NCI-H226 (cell line): ENCODE measurements at regions not wholly inside any gene's neighbourhood (a gene's known extent, or its start where the extent isn't known, plus 50 kb on each side); places are given as distances from the start of the nearest gene placed in this dataset.

ENCODE experiments used
- DNase-seq: peaks from one replicate; pipeline ENCODE4 v3.0.0-alpha.2; 2015

GRCh38 chr2:51553476-51553875 lies 521.5 kb upstream of the NRXN1 start:
- DNase-seq = no peak

- DNase-seq = no peak
These were observed 503.8 kb upstream of the NRXN1 start for GRCh38 chr2:51535763-51536162.

DNA sequence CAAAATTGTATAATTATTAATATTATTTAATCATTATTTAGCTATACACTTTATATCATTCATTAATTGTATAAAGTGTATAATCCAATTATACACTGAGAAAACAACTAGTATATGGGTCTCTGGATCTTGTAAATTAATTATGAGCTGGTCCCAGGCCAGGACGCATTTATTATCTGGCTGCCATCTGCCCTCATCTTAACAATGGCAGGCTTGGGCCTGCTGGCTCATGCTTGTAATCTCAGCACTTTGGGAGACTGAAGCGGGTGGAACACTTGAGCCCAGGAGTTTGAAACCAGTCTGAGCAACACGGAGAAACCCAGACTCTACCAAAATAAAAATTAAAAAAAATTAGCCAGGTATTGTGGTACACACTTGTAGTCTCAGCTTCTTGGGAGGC lies 502.2 kb upstream of the NRXN1 start:
- DNase-seq = no peak

- DNase-seq = no peak
These were observed 496.2 kb upstream of the NRXN1 start for GRCh38 chr2:51528156-51528555.

DNA sequence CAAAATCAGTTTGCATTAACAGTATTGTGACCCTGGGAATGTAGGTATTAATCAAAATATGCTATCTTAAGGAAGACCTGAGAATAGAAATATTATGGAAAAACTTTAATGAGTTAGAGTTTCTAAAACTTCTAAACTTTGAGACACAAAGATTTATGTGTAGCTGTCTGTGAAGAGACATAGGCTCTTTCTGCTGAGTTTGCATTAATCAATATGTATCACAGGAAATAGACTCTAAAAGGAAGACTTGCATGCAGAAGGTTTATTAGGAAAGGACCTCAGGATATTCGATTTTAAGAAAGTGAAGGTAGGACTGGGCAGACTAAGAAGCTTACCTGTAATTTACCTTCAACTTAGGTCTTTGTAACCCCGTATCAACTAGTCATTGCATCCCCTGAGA lies 494.8 kb upstream of the NRXN1 start:
- no peak for DNase-seq

- no peak for DNase-seq
These were observed 484.7 kb upstream of the NRXN1 start for GRCh38 chr2:51516667-51517066.

GRCh38 chr2:51511002-51511401 lies 479.1 kb upstream of the NRXN1 start:
- no peak for DNase-seq

- DNase-seq = no peak
These were observed 478.4 kb upstream of the NRXN1 start for GRCh38 chr2:51510303-51510702.

GRCh38 chr2:51505533-51505932 lies 473.6 kb upstream of the NRXN1 start:
- no peak for DNase-seq

GRCh38 chr2:51490576-51491234 lies 458.8 kb upstream of the NRXN1 start:
- DNase-seq = no peak

DNA sequence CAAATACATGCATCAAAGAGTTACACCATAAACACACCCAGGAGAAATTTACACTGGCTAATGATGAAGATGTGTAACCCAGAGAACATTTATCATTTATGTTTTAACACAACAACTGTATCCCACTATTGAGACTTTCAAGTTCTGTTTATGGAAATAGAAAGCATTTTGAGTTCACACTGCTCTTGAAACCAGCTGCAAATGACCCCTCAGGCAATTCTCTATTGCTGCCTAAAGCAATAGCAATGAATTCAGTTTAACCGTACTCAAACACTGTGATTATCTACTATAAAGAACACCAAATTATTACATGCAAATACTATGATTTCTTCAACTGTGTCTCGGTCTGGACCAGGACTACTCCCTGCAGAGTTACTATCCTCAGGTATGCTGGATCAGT lies 452.7 kb upstream of the NRXN1 start:
- no peak for DNase-seq

GRCh38 chr2:51483720-51484119 lies 451.8 kb upstream of the NRXN1 start:
- DNase-seq = no peak

GRCh38 chr2:51472783-51473182 lies 440.9 kb upstream of the NRXN1 start:
- no peak for DNase-seq

- DNase-seq = no peak
These were observed 440.4 kb upstream of the NRXN1 start for GRCh38 chr2:51472300-51472699.

DNA sequence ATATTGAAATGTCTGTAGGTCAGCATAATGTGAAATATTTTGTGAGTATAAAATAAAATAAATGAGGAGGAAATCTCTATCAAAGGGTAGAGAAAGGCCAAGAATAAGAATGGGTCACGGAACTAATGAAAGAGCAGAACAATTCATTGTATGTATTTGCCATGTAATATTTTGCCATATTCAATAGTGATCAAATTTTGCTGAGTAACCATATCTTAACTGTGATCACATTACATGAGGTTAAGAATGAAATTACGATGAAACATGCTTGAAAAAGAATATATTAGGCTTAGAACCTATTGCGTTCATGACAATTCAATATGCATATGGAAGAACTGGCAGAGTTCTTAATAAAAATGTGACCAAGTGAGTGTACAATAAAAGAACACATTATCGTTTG lies 437.2 kb upstream of the NRXN1 start:
- no peak for DNase-seq

DNA sequence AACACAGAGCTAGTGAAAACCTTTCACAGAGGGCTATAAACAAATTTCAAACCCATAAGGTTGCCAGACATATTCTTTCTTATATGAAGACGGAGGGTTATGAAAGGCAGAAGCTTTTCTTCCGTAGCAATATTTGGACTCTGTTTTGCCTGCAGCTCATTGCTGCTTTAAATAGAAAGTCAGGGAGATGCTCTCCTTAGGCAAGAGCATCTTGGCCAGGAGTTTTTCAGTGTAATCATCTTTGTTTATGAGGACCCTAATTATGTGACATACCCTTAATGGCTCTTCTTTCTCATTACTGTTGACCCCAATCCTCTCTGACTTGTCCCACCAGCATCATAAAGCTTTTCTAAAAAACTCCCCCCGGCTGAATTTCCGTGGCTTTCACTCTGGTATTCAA lies 433.4 kb upstream of the NRXN1 start:
- DNase-seq = no peak

- no peak for DNase-seq
These were observed 422.2 kb upstream of the NRXN1 start for GRCh38 chr2:51454177-51454576.

- no peak for DNase-seq
These were observed 417.0 kb upstream of the NRXN1 start for GRCh38 chr2:51448911-51449310.

DNA sequence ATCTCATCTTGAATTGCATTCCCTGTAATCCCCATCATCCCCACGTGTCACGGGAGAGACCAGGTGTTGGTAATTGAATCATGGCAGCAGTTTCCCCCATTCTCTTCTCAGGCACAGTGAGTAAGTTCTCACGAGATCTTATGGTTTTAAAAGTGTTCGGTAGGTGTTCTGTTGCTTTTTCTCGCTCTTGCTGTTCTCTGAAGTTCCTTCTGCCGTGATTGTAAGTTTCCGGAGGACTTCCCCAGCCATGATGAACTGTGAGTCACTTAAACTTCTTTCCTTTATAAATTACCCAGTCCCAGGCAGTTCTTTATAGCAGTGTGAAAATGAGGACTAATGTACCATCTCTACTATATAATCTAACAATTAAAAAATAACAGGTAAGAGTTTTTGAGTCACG lies 409.9 kb upstream of the NRXN1 start:
- no peak for DNase-seq

DNA sequence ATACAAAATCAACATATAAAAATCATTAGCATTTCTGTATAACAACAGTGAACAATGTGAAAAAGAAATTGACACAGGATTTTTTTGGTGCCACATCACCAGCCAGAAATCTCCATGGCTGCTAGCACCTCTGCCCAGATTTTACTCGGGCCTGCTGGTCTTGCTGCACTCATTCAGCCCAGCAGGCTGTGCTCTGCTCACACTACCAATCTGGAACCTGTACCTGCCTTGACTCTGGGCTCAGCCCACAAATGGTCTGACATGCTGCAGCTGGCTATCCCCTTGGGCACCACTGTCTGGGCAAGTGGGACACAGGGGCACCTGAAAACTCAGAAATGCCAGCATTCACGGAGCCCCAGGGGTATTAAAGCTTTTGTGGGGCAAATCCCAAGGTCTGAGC lies 392.5 kb upstream of the NRXN1 start:
- DNase-seq = no peak

DNA sequence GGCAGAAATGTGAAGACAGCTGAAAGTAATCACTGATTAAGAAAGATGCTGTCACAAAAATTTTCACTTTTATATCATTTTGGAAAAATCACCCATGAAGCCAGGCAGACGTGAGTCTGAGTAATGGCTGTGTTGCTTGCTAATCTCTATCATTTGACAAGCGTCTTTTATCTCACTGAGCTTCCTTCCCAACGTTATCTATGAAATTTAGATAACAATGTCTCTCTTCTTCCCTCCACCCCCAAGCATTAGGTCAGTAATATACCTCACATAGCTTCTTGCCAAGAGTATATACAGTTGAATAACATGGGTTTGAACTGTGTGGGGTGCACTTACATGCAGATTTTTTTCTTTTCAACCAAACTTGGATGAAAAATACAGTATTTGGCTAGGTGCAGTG lies 388.6 kb upstream of the NRXN1 start:
- DNase-seq = no peak

DNA sequence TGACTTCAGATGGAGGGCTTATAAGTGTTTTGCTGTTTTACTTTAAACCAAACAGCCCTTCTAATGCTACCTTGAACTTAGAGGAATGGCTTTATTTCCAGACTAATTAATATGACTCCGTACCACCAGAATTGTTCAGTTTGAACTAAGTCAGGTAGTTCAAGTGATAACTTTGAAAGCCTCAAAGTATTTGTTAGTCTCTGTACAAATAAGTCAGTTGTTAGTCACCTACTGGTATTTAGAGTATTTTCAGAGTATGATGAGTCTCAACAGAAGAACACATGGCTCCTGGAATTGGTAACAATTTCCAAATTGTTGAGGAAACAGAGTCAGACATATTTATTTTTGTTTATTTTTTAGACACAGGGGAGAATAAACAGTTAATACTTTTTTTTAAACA lies 381.8 kb upstream of the NRXN1 start:
- no peak for DNase-seq

- DNase-seq = no peak
These were observed 378.4 kb upstream of the NRXN1 start for GRCh38 chr2:51410331-51410730.

DNA sequence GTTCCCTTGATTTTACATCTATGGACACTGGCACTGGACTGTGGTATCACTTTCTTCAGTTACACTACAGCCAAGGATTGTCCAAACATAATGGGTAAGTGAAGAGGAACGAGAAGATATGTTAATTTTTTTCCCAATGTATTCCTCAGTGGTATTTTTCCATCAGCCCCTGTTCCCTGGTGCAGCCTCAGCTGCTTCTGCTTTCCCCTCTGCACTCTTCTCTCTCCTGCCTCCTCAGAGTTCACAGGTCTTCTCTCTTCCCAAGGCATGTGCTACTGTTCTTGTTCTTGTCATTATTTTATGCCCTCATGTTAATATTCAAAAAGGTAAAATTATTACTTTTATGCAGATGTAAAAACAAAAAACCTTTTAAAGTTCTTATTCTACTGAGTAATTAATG lies 378.0 kb upstream of the NRXN1 start:
- no peak for DNase-seq

DNA sequence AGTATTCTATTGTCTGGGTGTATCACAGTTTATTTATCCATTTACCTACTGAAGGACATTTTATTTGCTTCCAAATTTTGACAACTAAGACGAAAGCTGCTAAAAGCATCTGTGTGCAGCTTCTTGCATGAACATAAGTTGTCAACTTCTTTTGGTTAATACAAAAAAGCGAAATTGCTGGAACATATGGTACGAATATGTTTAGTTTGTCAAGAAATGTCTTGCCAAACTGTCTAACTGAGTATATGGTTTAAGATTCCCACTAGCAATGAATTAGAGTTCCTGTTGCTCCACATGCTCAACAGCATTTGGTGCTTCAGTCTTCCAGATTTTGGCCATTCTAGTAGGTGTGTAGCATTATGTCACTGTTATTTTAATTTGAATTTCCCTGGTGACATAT lies 372.3 kb upstream of the NRXN1 start:
- no peak for DNase-seq

DNA sequence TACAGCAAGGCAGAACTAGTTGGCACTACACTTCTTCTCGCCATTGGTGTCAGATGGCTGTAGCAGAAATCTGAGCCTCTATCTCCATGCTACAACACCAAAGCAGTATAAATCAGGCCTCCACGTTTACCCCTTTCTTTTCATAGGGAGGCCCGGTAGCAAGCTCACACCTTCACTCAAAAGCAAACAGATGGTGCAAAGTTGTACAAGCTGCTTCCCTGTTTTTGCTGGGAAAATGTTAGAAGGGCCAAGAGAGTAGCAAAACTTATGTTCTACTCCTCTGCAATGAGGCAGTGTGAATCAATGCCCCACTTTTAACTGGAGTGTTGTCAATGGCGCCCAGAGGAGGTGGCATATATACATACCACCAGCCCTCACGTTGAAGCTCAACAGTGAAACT lies 369.6 kb upstream of the NRXN1 start:
- no peak for DNase-seq
